Liver (tissue), 7 donors: ENCODE measurements at regions not wholly inside any gene's neighbourhood (a gene's known extent, or its start where the extent isn't known, plus 50 kb on each side); places are given as distances from the start of the nearest gene placed in this dataset.

ENCODE experiments used
- DNase-seq: peaks from one replicate; pipeline ENCODE4 v3.0.0-alpha.2; 2017; ENCODE audit warnings: low spot score
- H3K27ac ChIP-seq, 2 donors: one replicate each; pipeline ENCODE4 v1.7.0; 2013; ENCODE audit warnings: inconsistent platforms in 2 of 2, low read length in 2 of 2, control low read depth in 1 of 2, low read depth in 1 of 2, mild to moderate bottlenecking in 1 of 2
- H3K27me3 ChIP-seq, 4 donors: one replicate each; pipeline versions ENCODE4 v1.6.1 to v1.7.0; 2013; ENCODE audit warnings: low read length in 3 of 4, inconsistent platforms in 1 of 4, mild to moderate bottlenecking in 1 of 4, moderate library complexity in 1 of 4; ENCODE audit not compliant: control insufficient read depth in 4 of 4, insufficient read depth in 4 of 4
- H3K36me3 ChIP-seq, 4 donors: one replicate each; pipeline versions ENCODE4 v1.6.1 to v1.7.0; 2013; ENCODE audit warnings: low read length in 3 of 4, mild to moderate bottlenecking in 3 of 4, low read depth in 1 of 4, moderate library complexity in 1 of 4; ENCODE audit not compliant: control insufficient read depth in 4 of 4, insufficient read depth in 3 of 4
- H3K4me1 ChIP-seq, 4 donors: one replicate each; pipeline versions ENCODE4 v1.6.1 to v1.7.0; 2013; ENCODE audit warnings: low read length in 3 of 4, mild to moderate bottlenecking in 3 of 4, moderate library complexity in 1 of 4; ENCODE audit not compliant: control insufficient read depth in 4 of 4, insufficient read depth in 4 of 4
- H3K4me3 ChIP-seq, 3 donors: one replicate each; pipeline versions ENCODE4 v1.6.1 to v1.7.0; 2013; ENCODE audit warnings: low read length in 3 of 3, control low read depth in 1 of 3, low read depth in 1 of 3, mild to moderate bottlenecking in 1 of 3
- H3K9ac ChIP-seq, 2 donors: one replicate each; pipeline ENCODE4 v1.7.0; 2013; ENCODE audit warnings: low read length in 2 of 2, mild to moderate bottlenecking in 2 of 2, moderate library complexity in 2 of 2, control low read depth in 1 of 2, low read depth in 1 of 2
- H3K9me3 ChIP-seq, 4 donors: one replicate each; pipeline versions ENCODE4 v1.6.1 to v1.7.0; 2013; ENCODE audit warnings: low read length in 3 of 4; ENCODE audit not compliant: control insufficient read depth in 4 of 4
- ATF3 ChIP-seq: IDR thresholded peaks from 2 replicates; pipeline ENCODE4 v1.6.1; 2016; ENCODE audit warnings: antibody characterized with exemption
- EGR1 ChIP-seq, 2 donors: IDR thresholded peaks; 2 replicates each; pipeline ENCODE4 v1.6.1; 2016 to 2018; ENCODE audit warnings: antibody characterized with exemption in 2 of 2, low read depth in 2 of 2
- FOXA1 ChIP-seq: IDR thresholded peaks from 2 replicates; pipeline ENCODE4 v1.6.1; 2016; ENCODE audit warnings: antibody characterized with exemption
- FOXA2 ChIP-seq: IDR thresholded peaks from 2 replicates; pipeline ENCODE4 v1.6.1; 2016; ENCODE audit warnings: antibody characterized with exemption
- GABPA ChIP-seq, 2 donors: IDR thresholded peaks in 1 of 2; conservative IDR thresholded peaks in 1 of 2; 2 replicates each; pipeline ENCODE4 v1.6.1; 2016; ENCODE audit warnings: antibody characterized with exemption in 2 of 2, mild to moderate bottlenecking in 1 of 2, moderate library complexity in 1 of 2
- HNF4A ChIP-seq, 2 donors: conservative IDR thresholded peaks; 2 replicates each; pipeline ENCODE4 v1.6.1; 2016; ENCODE audit warnings: antibody characterized with exemption in 2 of 2, mild to moderate bottlenecking in 2 of 2
- HNF4G ChIP-seq: IDR thresholded peaks from 2 replicates; pipeline ENCODE4 v1.6.1; 2016; ENCODE audit warnings: antibody characterized with exemption
- JUND ChIP-seq, 2 donors: IDR thresholded peaks; 2 replicates each; pipeline ENCODE4 v1.6.1; 2016; ENCODE audit warnings: antibody characterized with exemption in 2 of 2
- RAD21 ChIP-seq, 2 donors: IDR thresholded peaks; 2 replicates each; pipeline ENCODE4 v1.6.1; 2016; ENCODE audit warnings: antibody characterized with exemption in 2 of 2, mild to moderate bottlenecking in 2 of 2
- RXRA ChIP-seq, 2 donors: IDR thresholded peaks; 2 replicates each; pipeline ENCODE4 v1.6.1; 2017 to 2018; ENCODE audit warnings: antibody characterized with exemption in 2 of 2, mild to moderate bottlenecking in 1 of 2
- SP1 ChIP-seq: IDR thresholded peaks from 2 replicates; pipeline ENCODE4 v1.6.1; 2018; ENCODE audit warnings: antibody characterized with exemption, mild to moderate bottlenecking
- TAF1 ChIP-seq: conservative IDR thresholded peaks from 2 replicates; pipeline ENCODE4 v1.6.1; 2016; ENCODE audit warnings: antibody characterized with exemption, mild to moderate bottlenecking
- YY1 ChIP-seq: IDR thresholded peaks from 2 replicates; pipeline ENCODE4 v1.6.1; 2016; ENCODE audit warnings: antibody characterized with exemption, mild to moderate bottlenecking
- ZBTB33 ChIP-seq: IDR thresholded peaks from 2 replicates; pipeline ENCODE4 v1.6.1; 2016; ENCODE audit warnings: antibody characterized with exemption
- WGBS: extraction: QIAGEN DNeasy Blood & Tissue Kit; methylation state at CpG from one replicate; pipeline ENCODE4 v1.1.7; 2013; 5-methylcytosine and 5-hydroxymethylcytosine counted together
- TF ChIP-seq, protein P1 (sequence below): IDR thresholded peaks from 2 replicates; pipeline ENCODE4 v1.6.1; 2016; ENCODE audit warnings: antibody characterized with exemption
- TF ChIP-seq, protein P2 (sequence below): IDR thresholded peaks from 2 replicates; pipeline ENCODE4 v1.6.1; 2016; ENCODE audit warnings: antibody characterized with exemption, mild to moderate bottlenecking
- donor health status: healthy.
- donor health status: healthy.
- donor health status: healthy.
- donor health status: healthy.

DNA sequence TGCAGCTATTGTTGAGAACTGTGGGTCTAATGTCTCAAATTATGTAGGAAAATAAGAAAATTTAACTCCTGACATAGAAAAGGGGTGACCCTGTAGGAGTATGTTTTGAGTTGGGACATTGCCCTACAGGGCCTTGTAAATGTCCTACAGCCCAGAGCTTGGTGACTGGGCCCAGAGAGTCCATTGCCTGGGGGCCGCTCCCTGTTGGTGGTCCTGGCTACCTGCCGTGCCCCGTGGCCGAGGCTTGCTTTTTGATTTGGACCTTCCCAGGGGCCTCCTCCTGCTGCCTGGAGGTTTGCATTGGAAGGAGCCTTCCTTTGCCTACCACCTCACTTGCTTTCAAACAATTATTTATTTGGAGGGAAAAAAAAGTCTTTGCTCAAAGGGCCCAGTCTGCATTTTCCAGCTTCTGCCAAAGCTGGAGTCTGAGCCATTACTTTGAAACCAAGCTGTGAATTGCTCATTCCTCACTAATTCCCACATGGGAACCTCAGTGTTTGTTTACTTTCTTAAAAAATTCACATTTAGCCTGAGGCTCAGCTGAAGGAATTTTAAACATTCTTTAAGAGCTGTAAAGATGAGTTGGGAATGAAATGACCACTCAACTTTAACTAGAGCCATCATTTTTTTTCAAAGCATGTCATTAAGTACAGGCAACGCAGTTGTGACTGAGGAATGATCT, 355.0 kb downstream of the GLRX3 start (continued):
- TF ChIP-seq FOXA1, result no peak
- TF ChIP-seq HNF4G, result no peak
- no peak for TF ChIP-seq FOXA2
- no peak for TF ChIP-seq ATF3
- TF ChIP-seq RAD21 (IDR thresholded peaks at IDR 0.05), result no peak
- TF ChIP-seq, protein P1, sequence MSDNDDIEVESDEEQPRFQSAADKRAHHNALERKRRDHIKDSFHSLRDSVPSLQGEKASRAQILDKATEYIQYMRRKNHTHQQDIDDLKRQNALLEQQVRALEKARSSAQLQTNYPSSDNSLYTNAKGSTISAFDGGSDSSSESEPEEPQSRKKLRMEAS, result no peak
- no peak for TF ChIP-seq JUND (IDR thresholded peaks at IDR 0.05)
- TF ChIP-seq SP1, result no peak
- no peak for TF ChIP-seq YY1

DNA sequence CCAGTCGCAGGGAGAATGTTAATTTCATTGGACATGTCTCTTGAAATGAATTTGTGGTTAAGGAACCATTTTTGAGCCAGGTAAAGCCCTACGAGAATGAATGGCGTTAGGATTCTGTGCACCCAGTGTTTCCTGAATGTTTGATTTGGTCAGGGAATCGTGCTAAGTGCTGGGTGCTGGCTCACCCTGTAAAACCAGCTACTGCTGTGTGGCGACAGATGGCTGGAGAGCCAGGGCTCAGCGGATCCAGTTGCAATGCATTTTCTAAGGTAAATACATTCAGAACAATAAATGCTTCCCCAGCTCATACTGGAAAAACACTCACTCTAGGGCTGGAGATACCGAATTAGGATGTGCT, 355.5 kb downstream of the GLRX3 start:
- H3K27me3 ChIP-seq, result no peaks in the 10 kb centered on the region
- H3K4me1 ChIP-seq, result no peaks in the 10 kb centered on the region
- no peak overlapping the region for H3K4me3 ChIP-seq
- no peak for TF ChIP-seq ATF3
- no peak for TF ChIP-seq ZBTB33
- TF ChIP-seq FOXA1, result no peak
- TF ChIP-seq, protein P2, sequence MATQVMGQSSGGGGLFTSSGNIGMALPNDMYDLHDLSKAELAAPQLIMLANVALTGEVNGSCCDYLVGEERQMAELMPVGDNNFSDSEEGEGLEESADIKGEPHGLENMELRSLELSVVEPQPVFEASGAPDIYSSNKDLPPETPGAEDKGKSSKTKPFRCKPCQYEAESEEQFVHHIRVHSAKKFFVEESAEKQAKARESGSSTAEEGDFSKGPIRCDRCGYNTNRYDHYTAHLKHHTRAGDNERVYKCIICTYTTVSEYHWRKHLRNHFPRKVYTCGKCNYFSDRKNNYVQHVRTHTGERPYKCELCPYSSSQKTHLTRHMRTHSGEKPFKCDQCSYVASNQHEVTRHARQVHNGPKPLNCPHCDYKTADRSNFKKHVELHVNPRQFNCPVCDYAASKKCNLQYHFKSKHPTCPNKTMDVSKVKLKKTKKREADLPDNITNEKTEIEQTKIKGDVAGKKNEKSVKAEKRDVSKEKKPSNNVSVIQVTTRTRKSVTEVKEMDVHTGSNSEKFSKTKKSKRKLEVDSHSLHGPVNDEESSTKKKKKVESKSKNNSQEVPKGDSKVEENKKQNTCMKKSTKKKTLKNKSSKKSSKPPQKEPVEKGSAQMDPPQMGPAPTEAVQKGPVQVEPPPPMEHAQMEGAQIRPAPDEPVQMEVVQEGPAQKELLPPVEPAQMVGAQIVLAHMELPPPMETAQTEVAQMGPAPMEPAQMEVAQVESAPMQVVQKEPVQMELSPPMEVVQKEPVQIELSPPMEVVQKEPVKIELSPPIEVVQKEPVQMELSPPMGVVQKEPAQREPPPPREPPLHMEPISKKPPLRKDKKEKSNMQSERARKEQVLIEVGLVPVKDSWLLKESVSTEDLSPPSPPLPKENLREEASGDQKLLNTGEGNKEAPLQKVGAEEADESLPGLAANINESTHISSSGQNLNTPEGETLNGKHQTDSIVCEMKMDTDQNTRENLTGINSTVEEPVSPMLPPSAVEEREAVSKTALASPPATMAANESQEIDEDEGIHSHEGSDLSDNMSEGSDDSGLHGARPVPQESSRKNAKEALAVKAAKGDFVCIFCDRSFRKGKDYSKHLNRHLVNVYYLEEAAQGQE, result no peak
- TF ChIP-seq TAF1, result no peak
- no peak for TF ChIP-seq YY1
- TF ChIP-seq, protein P1, result no peak
- TF ChIP-seq HNF4G, result no peak
- TF ChIP-seq JUND (IDR thresholded peaks at IDR 0.05), result no peak
- no peak for TF ChIP-seq EGR1 (IDR thresholded peaks at IDR 0.05; ENCODE audit: low read depth in 2 of 2)
- no peak for TF ChIP-seq GABPA (IDR thresholded peaks at IDR 0.05 in 1 of 2, conservative IDR thresholded peaks at IDR 0.05 in 1 of 2)
- TF ChIP-seq HNF4A (conservative IDR thresholded peaks at IDR 0.05), result no peak
- no peak for TF ChIP-seq RXRA (IDR thresholded peaks at IDR 0.05)
- TF ChIP-seq SP1, result no peak
- no peak for TF ChIP-seq FOXA2
- peaks cover 0 to 3% (median 2%) of the 10 kb centered on the region in 4 donors for H3K9me3 ChIP-seq
- no peaks in the 10 kb centered on the region for H3K36me3 ChIP-seq
- no peak overlapping the region for H3K9ac ChIP-seq
- no peak overlapping the region for H3K27ac ChIP-seq
- DNase-seq, result no peak
- 75% methylated on average over 7 of the region's 7 CpGs for WGBS
